ENCODE measurements at regions not wholly inside any gene's neighbourhood (a gene's known extent, or its start where the extent isn't known, plus 50 kb on each side); places are given as distances from the start of the nearest gene placed in this dataset.
"Not testable (repeated sequence)": the region's sequence is repeated elsewhere in the genome, so short reads cannot be mapped to it uniquely, and the experiment has no call there.

DNA sequence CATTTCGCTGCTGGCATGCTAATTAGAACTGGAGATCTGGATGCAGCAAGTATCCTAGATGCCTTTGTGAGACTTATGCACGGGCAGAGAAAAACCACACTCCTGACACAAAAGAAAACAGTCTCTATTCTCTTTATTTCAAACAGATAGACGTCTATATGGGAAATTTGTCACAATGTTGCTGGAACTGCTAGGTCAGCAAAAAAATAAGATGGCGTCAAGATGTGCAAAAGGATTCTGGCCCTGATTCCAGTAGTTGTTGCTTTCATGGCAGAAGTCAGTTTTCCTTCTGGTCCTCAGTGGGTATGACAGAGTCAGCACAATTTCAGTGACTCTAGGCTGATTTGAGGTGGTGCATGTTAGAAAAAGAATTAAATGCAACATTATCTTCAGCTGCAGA, 1068.0 kb downstream of the SLITRK5 start:
- no peak for DNase-seq

DNA sequence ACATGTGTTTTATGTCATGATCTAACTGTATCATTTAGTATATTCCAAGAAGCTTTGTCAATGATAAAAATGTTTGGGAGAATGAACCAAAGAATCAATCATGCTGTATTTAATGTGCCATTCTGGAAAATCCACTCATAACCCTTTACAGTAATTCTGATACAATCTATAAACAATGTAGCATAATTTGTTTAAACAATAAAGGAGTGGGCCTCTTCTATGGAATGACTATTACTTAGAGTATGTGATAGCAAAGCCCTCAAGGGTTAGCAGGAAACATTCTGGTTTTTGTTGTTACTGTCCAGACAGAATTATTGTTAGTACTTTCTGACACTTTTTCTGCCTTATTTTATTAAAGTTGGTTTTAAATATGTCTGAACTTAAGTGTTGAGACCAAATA, 1073.1 kb downstream of the SLITRK5 start:
- no peak for DNase-seq

DNA sequence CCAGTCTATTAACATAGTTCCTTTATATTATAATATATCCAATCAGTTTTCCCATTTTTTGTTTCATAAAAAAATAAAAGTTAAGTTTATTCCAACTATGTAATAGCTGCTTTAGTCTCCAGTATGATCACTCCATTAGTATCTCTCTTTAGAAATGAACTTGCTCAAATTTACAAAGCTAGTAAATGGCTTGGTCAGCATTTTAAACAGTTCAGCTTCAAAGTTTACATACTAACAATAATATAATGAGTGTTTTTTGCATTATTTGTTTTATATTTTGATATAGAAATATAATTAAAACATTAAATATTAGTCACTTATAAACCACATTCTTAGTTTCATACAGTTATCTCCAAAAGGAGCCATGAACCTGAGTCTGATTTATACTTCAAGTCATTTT, 1073.8 kb downstream of the SLITRK5 start:
- DNase-seq: no peak

DNA sequence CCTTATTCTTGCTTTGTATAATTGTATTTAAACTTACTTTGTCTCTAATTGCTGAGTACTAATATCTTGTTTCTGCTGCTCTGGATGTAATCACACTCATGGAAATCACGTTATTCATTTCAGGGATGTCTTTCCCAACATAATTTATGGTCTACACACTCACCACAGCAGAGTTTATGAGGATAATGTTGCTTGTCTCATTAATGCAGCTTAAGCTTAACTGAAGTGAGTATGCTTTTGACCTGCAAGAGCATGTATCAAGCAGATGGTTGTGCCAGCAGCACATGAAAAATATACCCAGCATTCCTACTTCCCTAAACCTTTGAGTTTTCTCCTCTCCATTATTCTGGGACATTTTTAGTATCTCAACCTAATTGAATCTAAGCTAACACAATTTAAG, 1080.9 kb downstream of the SLITRK5 start:
- no peak for DNase-seq

DNA sequence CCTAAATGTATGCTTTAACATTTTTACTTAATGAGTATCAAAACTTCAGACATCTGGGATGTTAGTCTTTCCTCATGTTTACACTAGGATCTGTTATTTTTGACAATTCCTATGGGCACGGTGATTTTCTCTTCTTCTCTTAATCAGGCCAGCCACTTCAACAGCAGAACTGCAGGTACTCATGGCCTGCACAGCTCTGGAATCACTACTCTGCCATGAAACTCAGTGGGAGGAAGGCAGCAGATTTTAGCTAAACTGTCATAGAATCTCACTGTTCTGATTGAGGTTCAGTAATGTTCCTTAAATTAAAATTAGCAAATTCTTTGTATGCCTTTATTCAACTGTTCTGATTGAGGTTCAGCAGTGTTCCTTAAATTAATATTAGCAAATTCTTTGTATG, 1083.0 kb downstream of the SLITRK5 start:
- DNase-seq: no peak

DNA sequence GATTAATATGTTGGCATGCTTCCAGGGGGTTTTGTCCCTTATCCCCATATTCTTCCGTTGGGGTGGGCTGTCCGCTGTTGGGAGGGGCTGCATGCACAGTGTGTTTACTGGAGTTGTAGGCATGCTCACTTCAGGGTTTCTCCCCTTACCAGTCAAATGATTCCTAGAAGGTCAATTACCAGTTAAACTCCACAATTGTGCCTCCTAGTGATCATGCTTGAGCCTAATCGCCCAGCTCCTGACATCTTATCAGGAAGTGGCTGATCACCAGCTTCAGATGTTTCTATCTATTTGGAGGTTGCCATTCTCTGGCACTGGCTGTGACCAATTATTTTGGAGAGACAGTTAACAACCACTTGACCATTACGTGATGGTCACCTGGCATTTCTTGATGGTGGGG, 1090.0 kb downstream of the SLITRK5 start:
- DNase-seq: no peak

DNA sequence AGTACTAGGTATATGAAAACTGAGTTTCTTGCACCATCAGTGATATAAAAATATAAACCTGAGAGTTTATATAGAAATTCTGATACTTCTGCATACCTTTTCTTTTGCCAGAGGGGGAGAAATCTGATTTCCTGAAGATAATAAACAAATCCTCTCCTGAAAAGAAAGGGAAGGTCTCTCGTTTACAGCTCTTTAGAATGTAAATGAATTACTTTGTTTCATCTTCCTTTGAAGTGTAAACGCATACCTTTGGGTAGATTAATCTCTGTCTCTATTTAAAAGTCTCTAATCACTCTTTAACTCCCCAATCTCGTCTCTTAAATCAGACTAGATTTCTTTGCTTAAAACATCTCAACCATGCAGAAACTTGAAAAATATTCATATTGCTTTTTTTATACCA, 1092.9 kb downstream of the SLITRK5 start:
- DNase-seq: no peak

DNA sequence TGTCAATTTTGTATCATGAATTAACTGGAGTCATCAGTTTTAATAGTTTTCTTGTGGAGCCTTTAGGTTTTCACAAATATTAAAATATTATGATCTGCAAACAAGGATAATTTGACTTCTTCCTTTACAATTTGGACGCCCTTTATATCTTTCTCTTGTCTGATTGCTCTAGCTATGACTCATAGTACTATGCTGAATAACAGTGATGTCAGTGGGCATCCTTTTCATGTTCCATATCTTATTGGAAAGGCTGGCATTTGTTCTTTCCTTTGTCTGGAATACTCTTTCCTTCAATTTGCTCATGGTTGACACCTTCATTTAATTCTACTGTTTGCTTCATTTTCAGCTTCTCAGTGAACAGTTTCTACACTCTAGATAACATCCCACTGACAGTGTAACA, 1129.3 kb downstream of the SLITRK5 start:
- DNase-seq: no peak

DNA sequence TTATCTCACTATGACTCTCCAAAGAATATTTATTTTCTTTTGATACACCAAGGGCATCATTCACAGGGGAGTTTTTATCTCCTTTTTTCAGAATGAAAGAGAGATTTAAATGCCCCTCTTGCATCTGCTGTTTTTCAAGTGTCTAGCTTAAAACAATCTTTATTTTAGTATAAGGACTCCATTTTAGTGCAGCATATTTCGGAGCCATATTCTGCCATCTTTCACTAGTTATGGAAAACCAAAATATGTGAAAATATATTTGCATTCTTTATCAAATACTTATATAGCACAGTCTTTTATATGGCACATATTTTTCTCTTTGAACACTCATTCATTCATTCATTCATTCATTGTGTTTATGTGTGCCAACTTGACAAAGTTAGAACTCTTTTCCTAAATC, 1130.2 kb downstream of the SLITRK5 start:
- DNase-seq: no peak

DNA sequence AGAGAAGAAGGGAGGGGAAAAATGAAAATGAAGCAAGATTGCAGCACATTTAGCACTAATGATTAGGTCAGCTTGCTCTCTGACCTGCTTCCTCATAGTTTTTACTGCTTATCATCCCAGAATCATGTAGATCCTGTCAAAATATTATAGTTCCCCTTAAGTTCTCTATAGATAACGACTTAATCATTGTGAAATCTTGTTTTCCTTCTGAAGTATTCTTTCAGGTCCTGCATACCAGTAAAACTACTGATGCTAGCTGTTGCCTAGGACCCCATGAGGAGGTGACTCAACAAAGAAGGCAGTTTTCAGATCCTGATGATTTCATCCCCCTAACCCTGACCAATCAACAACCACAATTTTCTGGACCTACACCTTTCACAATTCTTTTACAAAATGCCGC, 1131.7 kb downstream of the SLITRK5 start:
- no peak for DNase-seq

DNA sequence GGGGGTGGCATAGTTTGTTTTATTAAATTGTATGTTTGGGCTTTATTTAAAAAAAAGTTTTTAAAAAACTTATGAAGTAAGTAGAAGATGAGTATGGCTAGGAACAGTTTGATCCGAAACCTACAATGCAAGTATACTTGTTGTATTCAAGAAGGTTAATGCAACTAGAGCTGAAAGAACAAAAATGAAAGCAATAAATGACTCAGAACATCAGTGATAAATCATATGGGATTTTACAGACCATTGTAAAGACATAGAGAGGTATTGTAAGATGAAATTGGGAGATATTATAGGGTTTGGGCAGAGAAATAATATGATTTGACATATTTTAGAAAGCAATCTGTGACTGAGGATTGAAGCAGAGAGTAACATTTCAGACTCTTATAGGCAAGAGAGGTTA, 1135.3 kb downstream of the SLITRK5 start:
- no peak for DNase-seq

DNA sequence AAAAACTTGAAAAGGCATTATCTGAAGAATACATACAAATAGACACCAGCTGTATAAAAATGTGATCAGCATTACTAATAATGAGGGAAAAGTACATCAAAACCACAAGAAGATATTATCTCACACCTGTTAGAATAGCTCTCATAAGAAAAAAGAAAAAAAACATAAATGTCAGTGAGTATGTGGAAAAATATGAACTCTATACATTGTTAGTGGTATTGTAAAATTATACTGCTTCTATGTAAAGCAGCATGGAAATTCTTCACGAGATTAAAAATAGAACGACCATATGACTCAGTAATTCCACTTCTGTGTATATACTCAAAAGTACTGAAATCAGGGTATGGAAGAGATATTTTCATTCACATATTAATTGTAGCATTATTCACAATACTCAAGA, 1146.4 kb downstream of the SLITRK5 start:
- DNase-seq: no peak

DNA sequence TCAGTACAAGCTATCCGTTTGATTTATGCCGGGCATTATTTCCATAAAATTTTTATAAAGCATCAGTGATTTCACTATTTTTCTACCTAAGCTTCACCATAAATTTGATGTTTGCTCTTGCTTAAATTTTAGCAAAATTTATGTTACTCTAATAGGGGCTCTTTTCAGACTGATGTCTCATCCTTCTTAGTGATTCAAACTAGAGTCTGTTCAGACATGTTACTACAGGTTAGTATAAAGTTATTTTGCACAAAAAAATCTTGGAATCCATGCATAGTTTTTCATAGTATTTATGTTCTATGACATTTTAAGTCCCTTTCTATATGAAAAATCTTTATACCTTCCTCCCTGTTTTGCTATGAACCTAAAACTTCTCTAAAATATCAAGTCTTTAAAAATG, 1151.9 kb downstream of the SLITRK5 start:
- no peak for DNase-seq

DNA sequence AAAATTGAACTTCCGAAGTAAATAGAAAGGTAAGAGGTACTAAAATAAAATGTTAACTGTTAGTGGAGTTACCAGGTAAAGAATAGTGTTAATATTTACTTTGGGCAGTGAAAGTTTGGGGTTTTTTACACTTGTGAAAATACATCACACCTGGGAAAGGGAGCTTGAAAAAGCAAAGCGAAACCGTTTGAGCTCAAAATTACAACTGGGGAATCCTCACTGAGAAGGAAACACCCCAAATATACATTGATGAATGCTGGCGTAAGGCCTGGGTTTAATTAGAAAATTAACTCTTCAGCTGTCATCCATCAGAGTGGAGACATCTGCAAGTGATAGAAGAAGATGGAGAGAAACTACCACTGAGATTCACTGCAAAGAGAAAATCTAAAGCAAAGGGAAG, 1153.0 kb downstream of the SLITRK5 start:
- DNase-seq: no peak

DNA sequence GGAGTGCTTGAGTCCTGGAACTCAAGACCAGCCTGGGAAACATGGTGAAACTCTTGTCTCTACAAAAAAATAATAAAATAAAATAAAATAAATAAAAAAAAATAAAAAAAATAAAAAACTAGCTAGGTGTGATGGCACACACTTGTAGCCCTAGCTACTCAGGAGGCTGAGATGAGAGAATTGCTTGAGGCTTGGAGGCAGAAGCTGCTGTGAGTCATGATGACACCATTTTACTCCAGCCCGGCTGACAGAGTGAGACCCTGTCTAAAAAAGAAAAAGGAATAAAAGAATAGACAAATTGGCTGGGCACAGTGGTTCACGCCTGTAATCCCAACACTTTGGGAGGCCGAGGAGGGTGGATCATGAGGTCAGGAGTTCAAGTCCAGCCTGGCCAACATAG, 1168.9 kb downstream of the SLITRK5 start:
- DNase-seq: no peak

DNA sequence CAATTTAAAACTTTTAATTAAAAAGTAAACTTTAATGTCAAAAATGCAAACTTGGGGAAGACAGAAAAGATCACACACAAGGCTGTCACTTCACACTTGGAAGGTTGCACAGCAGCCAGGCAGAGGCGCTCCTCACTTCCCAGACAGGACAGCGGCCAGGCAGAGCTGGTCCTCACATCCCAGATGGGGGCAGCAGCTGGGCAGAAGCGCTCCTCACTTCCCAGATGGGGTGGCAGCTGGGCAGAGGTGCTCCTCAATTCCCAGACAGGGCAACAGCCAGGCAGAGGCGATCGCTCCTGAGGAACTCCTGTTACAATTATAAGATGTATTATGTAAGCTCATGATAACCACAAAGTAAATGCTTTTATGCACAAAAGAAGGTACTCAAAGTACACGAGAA, 1181.1 kb downstream of the SLITRK5 start:
- DNase-seq: not testable (repeated sequence)

DNA sequence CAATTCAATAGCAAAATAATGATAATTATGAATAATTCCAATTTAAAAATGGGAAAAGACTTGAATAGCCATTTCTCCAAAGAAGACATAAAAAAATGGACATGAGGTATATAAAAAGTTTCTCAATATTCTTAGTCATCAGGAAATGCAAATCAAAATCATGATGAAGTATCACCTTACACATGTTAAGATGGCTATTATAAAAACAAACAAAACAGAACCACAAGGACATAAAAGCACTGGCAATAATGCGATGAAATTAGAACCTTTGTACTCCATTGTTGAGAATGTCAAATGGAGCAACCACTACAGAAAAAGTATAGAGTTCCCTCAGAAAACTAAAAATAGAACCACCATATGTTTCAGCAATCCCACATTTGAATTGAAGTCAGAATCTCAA, 1186.1 kb downstream of the SLITRK5 start:
- no peak for DNase-seq

DNA sequence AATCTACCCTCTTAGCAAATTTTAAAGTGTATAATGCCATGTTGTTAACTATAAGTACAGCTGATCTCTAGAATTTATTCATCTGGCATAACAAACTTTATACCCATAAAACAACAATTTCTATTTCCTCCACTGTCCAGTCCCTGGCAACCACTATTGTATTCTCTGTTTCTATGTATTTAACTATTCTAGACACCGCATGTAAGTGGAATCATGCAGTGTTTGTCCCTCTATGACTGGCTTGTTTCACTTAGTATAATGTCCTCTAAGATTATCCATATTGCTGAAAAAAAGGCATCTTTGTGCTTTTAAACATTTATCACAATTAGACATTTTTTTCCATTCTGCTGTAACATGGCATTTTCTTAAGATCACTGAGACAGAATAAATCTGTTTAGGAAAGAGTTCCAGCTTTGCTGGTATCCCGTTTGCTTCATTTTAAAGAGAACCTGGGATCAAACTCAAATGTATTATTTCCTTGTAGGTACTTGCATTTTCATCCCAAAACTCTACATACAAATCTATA, 1191.0 kb downstream of the SLITRK5 start:
- DNase-seq: no peak

DNA sequence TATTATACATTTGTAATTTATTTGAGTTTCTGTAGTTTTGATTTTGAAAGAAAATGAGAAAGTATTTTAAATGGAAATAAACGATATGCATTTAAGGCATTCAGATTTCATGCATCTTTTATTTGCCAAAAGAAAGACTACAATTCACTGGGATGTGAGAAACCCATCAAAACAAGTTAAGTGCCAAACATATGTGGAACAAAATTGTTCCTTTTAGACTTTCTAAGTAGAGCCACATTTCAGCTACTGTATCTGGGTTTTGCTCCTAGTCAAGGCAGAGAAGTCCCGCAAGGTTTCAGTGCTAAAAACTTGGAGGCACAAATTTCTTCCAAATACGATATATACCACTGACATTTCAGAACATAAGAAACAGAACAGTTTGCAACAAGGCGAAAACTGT, 1191.9 kb downstream of the SLITRK5 start:
- DNase-seq: no peak

DNA sequence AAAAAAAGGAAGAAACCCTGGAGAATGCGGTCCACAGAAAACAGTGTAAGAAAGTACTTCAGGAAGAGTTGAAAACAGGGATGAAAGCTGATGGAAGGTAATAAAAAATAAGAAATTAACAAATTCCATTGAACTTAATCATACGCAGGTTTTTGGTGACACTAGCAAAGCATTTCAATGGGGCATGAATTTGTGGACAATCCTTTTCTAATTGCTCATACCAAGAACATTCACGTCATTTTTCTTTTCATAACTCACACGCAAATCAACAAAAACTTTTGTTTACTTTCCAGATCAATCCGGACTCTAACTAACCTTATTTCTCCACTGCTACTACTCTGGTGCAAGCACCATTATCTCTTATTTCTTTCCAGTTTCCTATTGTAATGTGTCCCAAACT, 1195.0 kb downstream of the SLITRK5 start:
- DNase-seq: no peak

DNA sequence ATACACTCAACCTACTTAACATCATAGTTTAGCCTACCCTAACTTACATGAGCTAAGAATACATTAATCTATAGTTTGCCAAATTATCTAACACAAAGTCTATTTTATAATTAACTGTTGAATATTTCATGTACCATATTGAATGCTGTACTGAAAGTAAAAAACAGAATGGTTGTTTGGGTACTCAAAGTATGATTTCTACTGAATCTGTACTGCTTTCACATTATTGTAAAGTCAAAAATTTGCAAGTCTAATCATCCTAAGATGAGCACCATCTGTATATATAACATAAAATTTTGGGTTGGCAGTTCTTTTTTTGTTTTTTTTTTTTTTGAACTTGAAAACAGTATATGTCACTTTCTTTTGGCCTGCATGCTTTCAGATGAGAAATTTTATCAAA, 1212.6 kb downstream of the SLITRK5 start:
- DNase-seq: no peak

DNA sequence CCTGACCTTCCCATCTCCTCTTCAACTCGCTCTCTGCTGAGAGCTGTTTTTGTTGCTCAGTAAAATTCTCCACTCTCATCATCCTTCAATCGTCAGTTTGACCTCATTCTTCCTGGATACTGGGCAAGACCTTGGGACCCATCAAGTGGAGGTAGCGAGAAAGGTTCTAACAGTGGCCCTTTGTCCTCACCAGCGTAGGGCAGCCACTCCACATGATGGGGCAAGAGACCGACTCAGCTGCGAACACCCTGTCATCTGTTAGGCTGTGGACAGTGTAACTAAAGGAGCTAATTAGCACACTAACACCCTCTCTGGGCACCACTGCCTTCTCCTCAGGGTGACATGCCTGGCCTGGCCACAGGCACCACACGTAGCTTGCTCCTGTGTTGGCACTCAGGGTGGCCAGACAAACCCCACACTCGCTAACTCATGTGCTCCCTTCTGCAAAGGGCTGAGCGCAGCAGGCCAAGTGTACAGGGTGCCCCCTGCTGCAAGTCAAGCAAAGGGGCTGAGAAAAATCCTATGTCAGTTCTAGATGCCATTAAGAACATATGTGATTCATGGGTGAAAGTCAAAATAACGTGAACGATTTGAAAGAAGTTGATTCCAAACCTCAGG, 1216.0 kb downstream of the SLITRK5 start:
- no peak for DNase-seq

DNA sequence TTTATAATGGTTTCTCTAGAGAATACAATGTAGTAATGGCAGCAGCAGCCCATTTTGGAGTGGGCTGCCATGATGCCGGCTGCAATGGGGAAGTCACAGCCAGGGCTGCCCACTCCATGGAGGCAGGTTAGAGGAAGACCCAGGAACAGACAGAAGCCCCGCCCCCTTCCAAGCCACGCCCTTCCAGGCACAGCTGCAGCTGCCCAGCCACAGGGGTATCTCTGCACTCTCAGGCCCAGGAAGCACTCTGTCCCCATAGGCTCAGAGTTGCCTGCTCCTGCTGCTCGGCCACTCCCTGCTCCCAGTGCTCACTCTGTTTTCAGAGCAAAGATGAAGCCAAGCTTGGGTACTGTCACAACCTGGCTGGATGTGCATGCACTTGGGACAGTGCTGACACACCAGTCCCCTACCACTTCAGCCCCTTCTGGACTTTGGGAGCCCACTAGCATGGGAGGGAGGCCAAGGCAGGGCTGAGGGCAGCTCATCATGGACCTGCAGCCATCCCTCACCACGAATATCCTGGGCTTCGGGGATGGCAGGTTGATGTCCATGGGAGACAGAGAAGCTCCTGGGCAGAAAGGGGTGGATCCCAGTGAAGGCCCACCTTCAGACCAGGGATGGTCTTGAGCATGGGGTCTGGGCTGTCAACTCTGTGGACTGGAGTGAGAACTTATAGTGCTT, 1224.2 kb downstream of the SLITRK5 start:
- DNase-seq: no peak

DNA sequence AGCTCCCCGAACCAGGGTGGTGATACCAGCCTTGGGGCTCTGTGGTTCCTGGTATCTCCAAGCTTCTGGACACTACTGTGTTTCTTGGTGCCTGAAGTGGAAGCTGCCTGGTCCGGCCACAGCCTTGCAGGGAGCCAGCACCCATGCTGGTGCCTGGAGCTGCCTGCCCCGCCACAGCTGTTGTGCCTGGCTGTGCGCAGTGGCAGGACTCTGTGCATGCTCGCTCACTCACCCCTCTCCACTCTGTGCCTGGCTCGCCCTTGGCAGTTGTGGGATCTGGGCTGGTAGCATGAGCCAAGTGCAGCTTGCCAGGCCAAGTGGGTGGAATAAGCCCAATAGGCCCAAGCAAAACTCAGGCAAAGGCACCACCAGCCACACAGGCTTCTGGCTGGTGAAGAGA, 1225.3 kb downstream of the SLITRK5 start:
- no peak for DNase-seq

DNA sequence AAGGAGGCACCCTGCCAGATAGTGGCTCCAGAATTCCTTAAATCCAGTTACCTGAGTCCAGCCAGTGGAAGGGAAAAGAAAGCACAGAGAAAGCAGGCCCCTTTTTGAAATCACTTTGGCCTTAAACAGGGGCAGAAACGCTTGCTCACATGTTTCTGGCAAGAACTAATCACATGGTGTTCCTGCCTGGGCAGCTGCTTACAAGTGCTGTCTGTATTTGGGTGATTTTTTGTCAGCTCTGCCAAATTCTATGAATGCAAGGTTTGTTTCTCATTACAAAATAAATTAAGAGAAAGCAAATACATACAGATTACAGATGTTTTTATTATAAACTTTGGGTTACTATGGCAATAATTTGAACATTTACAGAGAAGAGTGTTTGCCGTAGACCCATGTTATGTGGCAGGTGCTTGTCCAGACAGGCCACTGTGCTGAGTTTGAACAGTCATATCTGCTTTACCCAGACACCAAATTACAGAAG, 1237.8 kb downstream of the SLITRK5 start:
- DNase-seq: no peak
